PC-9 (cell line): ENCODE measurements at regions not wholly inside any gene's neighbourhood (a gene's known extent, or its start where the extent isn't known, plus 50 kb on each side); places are given as distances from the start of the nearest gene placed in this dataset.
"Not testable (repeated sequence)": the region's sequence is repeated elsewhere in the genome, so short reads cannot be mapped to it uniquely, and the experiment has no call there.

ENCODE experiments used
- EZH2 ChIP-seq: fragments of 200-600 bp; sonication (generic); IDR thresholded peaks from 2 replicates; pipeline ENCODE4 v1.8.0; 2017; ENCODE audit warnings: antibody characterized with exemption, low read depth
- TF ChIP-seq, protein P1 (sequence below): fragments of 200-600 bp; sonication (generic); conservative IDR thresholded peaks from 2 replicates; pipeline ENCODE4 v1.6.1; 2017; ENCODE audit warnings: mixed run types, antibody characterized with exemption, mild to moderate bottlenecking, moderate library complexity

DNA sequence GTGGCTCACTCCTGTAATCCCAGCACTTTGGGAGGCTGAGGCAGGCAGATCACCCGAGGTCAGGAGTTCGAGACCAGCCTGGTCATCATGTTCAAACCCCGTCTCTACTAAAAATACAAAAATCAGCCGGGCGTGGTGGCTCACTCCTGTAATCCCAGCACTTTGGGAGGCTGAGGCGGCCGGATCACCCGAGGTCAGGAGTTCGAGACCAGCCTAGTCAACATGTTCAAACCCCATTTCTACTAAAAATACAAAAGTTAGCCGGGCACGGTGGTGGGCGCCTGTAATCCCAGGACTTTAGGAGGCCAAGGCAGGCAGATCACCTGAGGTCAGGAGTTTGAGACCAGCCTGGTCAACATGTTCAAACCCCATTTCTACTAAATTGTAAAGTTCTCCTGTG, 97.0 kb downstream of the CRLF2 start:
- TF ChIP-seq, protein P1, sequence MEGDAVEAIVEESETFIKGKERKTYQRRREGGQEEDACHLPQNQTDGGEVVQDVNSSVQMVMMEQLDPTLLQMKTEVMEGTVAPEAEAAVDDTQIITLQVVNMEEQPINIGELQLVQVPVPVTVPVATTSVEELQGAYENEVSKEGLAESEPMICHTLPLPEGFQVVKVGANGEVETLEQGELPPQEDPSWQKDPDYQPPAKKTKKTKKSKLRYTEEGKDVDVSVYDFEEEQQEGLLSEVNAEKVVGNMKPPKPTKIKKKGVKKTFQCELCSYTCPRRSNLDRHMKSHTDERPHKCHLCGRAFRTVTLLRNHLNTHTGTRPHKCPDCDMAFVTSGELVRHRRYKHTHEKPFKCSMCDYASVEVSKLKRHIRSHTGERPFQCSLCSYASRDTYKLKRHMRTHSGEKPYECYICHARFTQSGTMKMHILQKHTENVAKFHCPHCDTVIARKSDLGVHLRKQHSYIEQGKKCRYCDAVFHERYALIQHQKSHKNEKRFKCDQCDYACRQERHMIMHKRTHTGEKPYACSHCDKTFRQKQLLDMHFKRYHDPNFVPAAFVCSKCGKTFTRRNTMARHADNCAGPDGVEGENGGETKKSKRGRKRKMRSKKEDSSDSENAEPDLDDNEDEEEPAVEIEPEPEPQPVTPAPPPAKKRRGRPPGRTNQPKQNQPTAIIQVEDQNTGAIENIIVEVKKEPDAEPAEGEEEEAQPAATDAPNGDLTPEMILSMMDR, result not testable (repeated sequence)
- not testable (repeated sequence) for TF ChIP-seq EZH2
